Mesenchymal stem cell (in vitro differentiated cells and primary cell): ENCODE measurements at regions not wholly inside any gene's neighbourhood (a gene's known extent, or its start where the extent isn't known, plus 50 kb on each side); places are given as distances from the start of the nearest gene placed in this dataset.

Experiments used
- DNase-seq: peaks from one replicate; pipeline ENCODE4 v3.0.0-alpha.2; 2013
- H2AFZ ChIP-seq: one replicate; pipeline ENCODE4 v1.6.1; 2013; ENCODE audit warnings: low read depth, mild to moderate bottlenecking, control low read depth, inconsistent platforms, low read length, moderate library complexity
- H2AK5ac ChIP-seq: 2 replicates; pipeline ENCODE4 v1.6.1; 2013; ENCODE audit warnings: low read length, moderate library complexity, mild to moderate bottlenecking, inconsistent platforms; ENCODE audit not compliant: severe bottlenecking
- H2BK120ac ChIP-seq: one replicate; pipeline ENCODE4 v1.6.1; 2013; ENCODE audit warnings: low read depth, mild to moderate bottlenecking, inconsistent platforms, low read length, moderate library complexity
- H2BK12ac ChIP-seq, 2 experiments: one replicate each; pipeline ENCODE4 v1.6.1; 2013; ENCODE audit warnings: inconsistent platforms in 2 of 2, low read length in 2 of 2, mild to moderate bottlenecking in 2 of 2, moderate library complexity in 2 of 2, control low read depth in 1 of 2
- H2BK15ac ChIP-seq: one replicate; pipeline ENCODE4 v1.6.1; 2013; ENCODE audit warnings: mild to moderate bottlenecking, low read depth, inconsistent platforms; ENCODE audit not compliant: poor library complexity, severe bottlenecking
- H2BK5ac ChIP-seq: 2 replicates; pipeline ENCODE4 v1.6.1; 2013; ENCODE audit warnings: low read depth, mild to moderate bottlenecking, low read length, control low read depth, inconsistent platforms; ENCODE audit not compliant: poor library complexity, severe bottlenecking
- H3K14ac ChIP-seq, 2 experiments: one replicate each; pipeline ENCODE4 v1.6.1; 2013; ENCODE audit warnings: inconsistent platforms in 2 of 2, low read length in 2 of 2, control low read depth in 1 of 2, mild to moderate bottlenecking in 1 of 2, moderate library complexity in 1 of 2
- H3K18ac ChIP-seq, 2 experiments: one replicate each; pipeline ENCODE4 v1.6.1; 2013; ENCODE audit warnings: inconsistent platforms in 2 of 2, low read length in 2 of 2, control low read depth in 1 of 2, low read depth in 1 of 2, mild to moderate bottlenecking in 1 of 2
- H3K23ac ChIP-seq, 2 experiments: one replicate each; pipeline ENCODE4 v1.6.1; 2013; ENCODE audit warnings: inconsistent platforms in 2 of 2, low read length in 2 of 2, mild to moderate bottlenecking in 2 of 2, moderate library complexity in 2 of 2, control low read depth in 1 of 2
- H3K27ac ChIP-seq: 2 replicates; pipeline ENCODE4 v1.5.1; 2013; ENCODE audit warnings: mild to moderate bottlenecking, moderate library complexity, low read length, control low read depth, inconsistent platforms; ENCODE audit not compliant: poor library complexity, severe bottlenecking
- H3K27me3 ChIP-seq, 2 experiments: 2 replicates each; pipeline versions ENCODE4 v1.6.1 to v1.7.0; 2013; ENCODE audit warnings: low read length in 2 of 2, mild to moderate bottlenecking in 2 of 2, moderate library complexity in 2 of 2, control low read depth in 1 of 2, inconsistent platforms in 1 of 2; ENCODE audit not compliant: control insufficient read depth in 1 of 2, insufficient read depth in 1 of 2
- H3K36me3 ChIP-seq, 2 experiments: 2 replicates each; pipeline versions ENCODE4 v1.6.1 to v1.7.0; 2013; ENCODE audit warnings: low read length in 2 of 2, control low read depth in 1 of 2, inconsistent platforms in 1 of 2, low read depth in 1 of 2, mild to moderate bottlenecking in 1 of 2; ENCODE audit not compliant: insufficient read depth in 2 of 2, control insufficient read depth in 1 of 2
- H3K4ac ChIP-seq, 2 experiments: one replicate each; pipeline ENCODE4 v1.6.1; 2013; ENCODE audit warnings: inconsistent platforms in 2 of 2, low read length in 2 of 2, mild to moderate bottlenecking in 2 of 2, moderate library complexity in 2 of 2, control low read depth in 1 of 2, low read depth in 1 of 2
- H3K4me1 ChIP-seq: 2 replicates; pipeline ENCODE4 v1.6.1; 2013; ENCODE audit warnings: low read depth, low read length, control low read depth; ENCODE audit not compliant: control insufficient read depth, insufficient read depth
- H3K4me2 ChIP-seq: 2 replicates; pipeline ENCODE4 v1.6.1; 2013; ENCODE audit warnings: low read length, mild to moderate bottlenecking, inconsistent platforms; ENCODE audit not compliant: poor library complexity, severe bottlenecking
- H3K4me3 ChIP-seq, 2 experiments: 2 replicates each; pipeline versions ENCODE4 v1.5.1 to v1.7.0; 2013; ENCODE audit warnings: low read length in 2 of 2, mild to moderate bottlenecking in 2 of 2, control low read depth in 1 of 2, low read depth in 1 of 2; ENCODE audit not compliant: insufficient read depth in 1 of 2
- H3K79me1 ChIP-seq: replicated peaks from 2 replicates; pipeline ENCODE4 v1.6.1; 2013; ENCODE audit warnings: mild to moderate bottlenecking, control low read depth, low read length, inconsistent platforms; ENCODE audit not compliant: poor library complexity, severe bottlenecking
- H3K9ac ChIP-seq: 2 replicates; pipeline ENCODE4 v1.7.0; 2013; ENCODE audit warnings: mild to moderate bottlenecking, low read length, moderate library complexity
- H3K9me3 ChIP-seq: 2 replicates; pipeline ENCODE4 v1.7.0; 2013; ENCODE audit warnings: mild to moderate bottlenecking, low read length; ENCODE audit not compliant: control insufficient read depth
- H4K8ac ChIP-seq: one replicate; pipeline ENCODE4 v1.6.1; 2013; ENCODE audit warnings: inconsistent platforms, mild to moderate bottlenecking, low read length, moderate library complexity
- H4K91ac ChIP-seq: one replicate; pipeline ENCODE4 v1.6.1; 2013; ENCODE audit warnings: mild to moderate bottlenecking, low read length, inconsistent platforms
- WGBS: methylation state at CpG from one replicate; pipeline ENCODE4 v1.1.7; 2013; ENCODE audit warnings: mixed read lengths; 5-methylcytosine and 5-hydroxymethylcytosine counted together

GRCh38 chr1:101526813-101527212 is 290.0 kb downstream of the S1PR1 start:
- Histone ChIP-seq H2BK120ac (no peak overlapping the region), H3K14ac (no peak overlapping the region), H3K36me3 (no peaks in the 10 kb centered on the region), H3K9ac (no peak overlapping the region), H3K79me1 (no peaks in the 10 kb centered on the region), H2AFZ (no peak overlapping the region), H4K8ac (no peak overlapping the region), H2BK5ac (no peak overlapping the region), H2AK5ac (no peak overlapping the region), H3K23ac (no peak overlapping the region), H3K18ac (no peak overlapping the region), H3K4me3 (no peak overlapping the region), H2BK15ac (no peak overlapping the region), H3K9me3 (no peaks in the 10 kb centered on the region), H2BK12ac (no peak overlapping the region), H3K4me1 (no peaks in the 10 kb centered on the region), H3K4me2 (no peak overlapping the region), H4K91ac (no peak overlapping the region), H3K4ac (no peak overlapping the region), H3K27me3 (peaks cover 0 to 5% of the 10 kb centered on the region in 2 experiments), H3K27ac (no peak overlapping the region)
- WGBS, result 50% methylated on average over 6 of the region's 6 CpGs
- DNase-seq, result no peak

DNA sequence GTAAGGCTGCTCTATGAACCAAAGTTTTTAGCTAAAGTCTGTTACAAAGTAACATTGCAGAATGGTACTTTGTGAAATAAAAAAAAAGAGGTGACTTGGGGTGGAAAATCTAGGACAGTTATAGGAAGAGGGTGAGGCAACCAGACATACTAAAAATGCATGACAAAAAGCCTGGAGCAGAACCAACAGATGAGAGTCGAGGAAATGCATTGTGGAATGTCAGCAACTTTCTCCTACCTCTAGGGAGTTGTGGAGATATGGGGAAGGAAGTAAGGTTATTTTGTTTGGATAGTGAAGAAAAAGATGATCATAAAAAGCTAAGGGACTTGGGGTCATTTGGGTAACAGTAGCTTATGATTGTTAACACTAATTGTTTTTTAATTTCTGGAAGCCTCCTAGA is 295.6 kb downstream of the S1PR1 start:
- no peak overlapping the region for H2BK15ac ChIP-seq
- no peak overlapping the region for H3K23ac ChIP-seq
- no peak overlapping the region for H3K4me2 ChIP-seq
- H3K4me1 ChIP-seq, result no peaks in the 10 kb centered on the region
- DNase-seq, result no peak
- H3K18ac ChIP-seq, result no peak overlapping the region
- H2AFZ ChIP-seq, result no peak overlapping the region
- no peak overlapping the region for H3K9ac ChIP-seq
- H3K27ac ChIP-seq, result no peak overlapping the region
- H3K4me3 ChIP-seq, result no peak overlapping the region
- H3K36me3 ChIP-seq, result no peaks in the 10 kb centered on the region
- H3K9me3 ChIP-seq, result no peaks in the 10 kb centered on the region
- H4K91ac ChIP-seq, result no peak overlapping the region
- no peak overlapping the region for H2BK12ac ChIP-seq
- H2BK5ac ChIP-seq, result no peak overlapping the region
- H2AK5ac ChIP-seq, result no peak overlapping the region
- no peaks in the 10 kb centered on the region for H3K79me1 ChIP-seq
- H3K14ac ChIP-seq, result no peak overlapping the region
- no peak overlapping the region for H3K4ac ChIP-seq
- no peak overlapping the region for H2BK120ac ChIP-seq
- H3K27me3 ChIP-seq, result peaks cover 0 to 5% of the 10 kb centered on the region in 2 experiments
- no peak overlapping the region for H4K8ac ChIP-seq
- WGBS, result 17% methylated on average over 1 of the region's 1 CpG

GRCh38 chr1:101540161-101540560 is 303.3 kb downstream of the S1PR1 start:
- H3K27me3 ChIP-seq, result no peaks in the 10 kb centered on the region
- no peaks in the 10 kb centered on the region for H3K79me1 ChIP-seq
- no peak overlapping the region for H2AK5ac ChIP-seq
- H3K36me3 ChIP-seq, result no peaks in the 10 kb centered on the region
- no peak overlapping the region for H3K27ac ChIP-seq
- no peak overlapping the region for H2BK5ac ChIP-seq
- H4K91ac ChIP-seq, result no peak overlapping the region
- no peaks in the 10 kb centered on the region for H3K9me3 ChIP-seq
- no peak overlapping the region for H3K9ac ChIP-seq
- H4K8ac ChIP-seq, result no peak overlapping the region
- H3K4me2 ChIP-seq, result no peak overlapping the region
- no peak for DNase-seq
- H3K4me3 ChIP-seq, result no peak overlapping the region
- H3K23ac ChIP-seq, result no peak overlapping the region
- H3K4ac ChIP-seq, result no peak overlapping the region
- H2BK12ac ChIP-seq, result no peak overlapping the region
- H2AFZ ChIP-seq, result no peak overlapping the region
- H2BK15ac ChIP-seq, result no peak overlapping the region
- no peaks in the 10 kb centered on the region for H3K4me1 ChIP-seq
- no peak overlapping the region for H2BK120ac ChIP-seq
- no peak overlapping the region for H3K18ac ChIP-seq
- 90% methylated on average over 2 of the region's 3 CpGs for WGBS
- no peak overlapping the region for H3K14ac ChIP-seq

- no peak overlapping the region for H3K23ac ChIP-seq
- no peaks in the 10 kb centered on the region for H3K79me1 ChIP-seq
- no peaks in the 10 kb centered on the region for H3K36me3 ChIP-seq
- H4K8ac ChIP-seq, result no peak overlapping the region
- H2BK12ac ChIP-seq, result no peak overlapping the region
- H3K27ac ChIP-seq, result no peak overlapping the region
- no peak overlapping the region for H2AFZ ChIP-seq
- WGBS, result 0% methylated on average over 1 of the region's 1 CpG
- H3K4me3 ChIP-seq, result no peak overlapping the region
- no peaks in the 10 kb centered on the region for H3K4me1 ChIP-seq
- H3K14ac ChIP-seq, result no peak overlapping the region
- no peak overlapping the region for H3K9ac ChIP-seq
- H3K4ac ChIP-seq, result no peak overlapping the region
- no peak overlapping the region for H2BK120ac ChIP-seq
- no peak overlapping the region for H2AK5ac ChIP-seq
- H2BK5ac ChIP-seq, result no peak overlapping the region
- DNase-seq, result no peak
- no peak overlapping the region for H2BK15ac ChIP-seq
- no peaks in the 10 kb centered on the region for H3K9me3 ChIP-seq
- H3K4me2 ChIP-seq, result no peak overlapping the region
- no peak overlapping the region for H3K18ac ChIP-seq
- no peak overlapping the region for H4K91ac ChIP-seq
- no peaks in the 10 kb centered on the region for H3K27me3 ChIP-seq
These were observed 310.1 kb downstream of the S1PR1 start for GRCh38 chr1:101546885-101547284.
